Tibial artery (tissue), 4 donors: ENCODE measurements at regions not wholly inside any gene's neighbourhood (a gene's known extent, or its start where the extent isn't known, plus 50 kb on each side); places are given as distances from the start of the nearest gene placed in this dataset.

Experiments used
- DNase-seq, 2 donors: peaks; one replicate each; pipeline ENCODE4 v3.0.0-alpha.2; 2019
- H3K27ac ChIP-seq, 2 donors: fragments of 200-600 bp; sonication (generic) in 1 of 2; 1 replicate in 1 of 2; 2 replicates in 1 of 2; pipeline ENCODE4 v1.5.1; 2018 to 2019; ENCODE audit warnings: mild to moderate bottlenecking in 1 of 2
- H3K27me3 ChIP-seq, 2 donors: fragments of 200-600 bp; sonication (generic) in 1 of 2; one replicate each; pipeline versions ENCODE4 v1.5.1 to v1.6.0; 2016 to 2019
- H3K36me3 ChIP-seq, 3 donors: fragments of 200-600 bp; sonication (generic) in 2 of 3; one replicate each; pipeline ENCODE4 v1.5.1; 2016 to 2019; ENCODE audit warnings: mild to moderate bottlenecking in 2 of 3
- H3K4me1 ChIP-seq, 4 donors: fragments of 200-600 bp; sonication (generic) in 2 of 4; 1 replicate in 3 of 4; 2 replicates in 1 of 4; pipeline ENCODE4 v1.5.1; 2016 to 2019
- H3K4me3 ChIP-seq, 2 donors: fragments of 200-600 bp; sonication (generic) in 1 of 2; 1 replicate in 1 of 2; 2 replicates in 1 of 2; pipeline ENCODE4 v1.5.1; 2018 to 2019; ENCODE audit warnings: mild to moderate bottlenecking in 2 of 2
- H3K9me3 ChIP-seq, 3 donors: fragments of 200-600 bp; sonication (generic) in 1 of 3; one replicate each; pipeline ENCODE4 v1.5.1; 2016 to 2019
- intact Hi-C: fragments of 100-400 bp; cut with DNase I; formaldehyde crosslinking; loops from one replicate; pipeline ENCODE4 v1.15.0; 2023; ENCODE audit warnings: low total_unique reads
- TF ChIP-seq, protein P1 (sequence below), 2 experiments: fragments of 200-600 bp in 1 of 2; fragments of 450-650 bp in 1 of 2; IDR thresholded peaks; one replicate each; pipeline ENCODE4 v1.5.1; 2017 to 2019; ENCODE audit warnings: antibody characterized with exemption in 2 of 2, mild to moderate bottlenecking in 1 of 2, moderate library complexity in 1 of 2

DNA sequence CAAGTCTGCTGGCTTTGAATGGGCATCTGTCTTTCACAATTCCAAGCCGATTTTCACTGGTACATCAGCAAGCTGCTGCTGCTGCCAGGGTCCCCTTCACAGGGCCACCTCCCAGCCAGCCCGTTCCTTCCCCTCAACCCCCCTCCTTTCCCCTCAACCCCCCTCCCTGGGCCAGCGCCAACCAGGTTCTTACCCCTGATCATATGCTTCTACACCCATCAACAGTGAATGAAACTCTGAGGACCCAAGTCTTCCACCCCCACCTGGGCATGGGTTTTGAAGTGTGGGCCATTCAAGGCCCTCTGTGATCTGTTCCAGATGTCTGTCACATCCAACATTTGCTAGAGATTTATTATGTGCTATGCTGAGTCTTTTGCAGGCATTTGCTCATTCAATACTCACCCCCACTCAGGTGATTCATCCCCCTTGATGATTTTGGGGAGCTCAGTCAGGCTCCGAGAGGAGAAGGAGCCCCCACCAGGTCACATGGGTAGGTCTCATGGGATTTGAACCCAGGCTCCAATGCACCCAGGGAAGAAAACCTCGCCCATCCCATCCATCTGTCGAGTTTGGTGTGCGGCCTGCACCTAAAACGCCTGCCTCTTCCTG is 52.7 kb upstream of the FOXK1 start:
- H3K4me3 ChIP-seq: no peak overlapping the region
- intact Hi-C loops: no loop called here
- TF ChIP-seq, protein P1, sequence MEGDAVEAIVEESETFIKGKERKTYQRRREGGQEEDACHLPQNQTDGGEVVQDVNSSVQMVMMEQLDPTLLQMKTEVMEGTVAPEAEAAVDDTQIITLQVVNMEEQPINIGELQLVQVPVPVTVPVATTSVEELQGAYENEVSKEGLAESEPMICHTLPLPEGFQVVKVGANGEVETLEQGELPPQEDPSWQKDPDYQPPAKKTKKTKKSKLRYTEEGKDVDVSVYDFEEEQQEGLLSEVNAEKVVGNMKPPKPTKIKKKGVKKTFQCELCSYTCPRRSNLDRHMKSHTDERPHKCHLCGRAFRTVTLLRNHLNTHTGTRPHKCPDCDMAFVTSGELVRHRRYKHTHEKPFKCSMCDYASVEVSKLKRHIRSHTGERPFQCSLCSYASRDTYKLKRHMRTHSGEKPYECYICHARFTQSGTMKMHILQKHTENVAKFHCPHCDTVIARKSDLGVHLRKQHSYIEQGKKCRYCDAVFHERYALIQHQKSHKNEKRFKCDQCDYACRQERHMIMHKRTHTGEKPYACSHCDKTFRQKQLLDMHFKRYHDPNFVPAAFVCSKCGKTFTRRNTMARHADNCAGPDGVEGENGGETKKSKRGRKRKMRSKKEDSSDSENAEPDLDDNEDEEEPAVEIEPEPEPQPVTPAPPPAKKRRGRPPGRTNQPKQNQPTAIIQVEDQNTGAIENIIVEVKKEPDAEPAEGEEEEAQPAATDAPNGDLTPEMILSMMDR (IDR thresholded peaks at IDR 0.05): no peak
- no peak overlapping the region for H3K27ac ChIP-seq
- H3K36me3 ChIP-seq: no peaks in the 10 kb centered on the region
- no peaks in the 10 kb centered on the region for H3K27me3 ChIP-seq
- no peak for DNase-seq
- H3K4me1 ChIP-seq: peaks cover 0 to 13% (median 8%) of the 10 kb centered on the region in 4 donors
- H3K9me3 ChIP-seq: no peaks in the 10 kb centered on the region

DNA sequence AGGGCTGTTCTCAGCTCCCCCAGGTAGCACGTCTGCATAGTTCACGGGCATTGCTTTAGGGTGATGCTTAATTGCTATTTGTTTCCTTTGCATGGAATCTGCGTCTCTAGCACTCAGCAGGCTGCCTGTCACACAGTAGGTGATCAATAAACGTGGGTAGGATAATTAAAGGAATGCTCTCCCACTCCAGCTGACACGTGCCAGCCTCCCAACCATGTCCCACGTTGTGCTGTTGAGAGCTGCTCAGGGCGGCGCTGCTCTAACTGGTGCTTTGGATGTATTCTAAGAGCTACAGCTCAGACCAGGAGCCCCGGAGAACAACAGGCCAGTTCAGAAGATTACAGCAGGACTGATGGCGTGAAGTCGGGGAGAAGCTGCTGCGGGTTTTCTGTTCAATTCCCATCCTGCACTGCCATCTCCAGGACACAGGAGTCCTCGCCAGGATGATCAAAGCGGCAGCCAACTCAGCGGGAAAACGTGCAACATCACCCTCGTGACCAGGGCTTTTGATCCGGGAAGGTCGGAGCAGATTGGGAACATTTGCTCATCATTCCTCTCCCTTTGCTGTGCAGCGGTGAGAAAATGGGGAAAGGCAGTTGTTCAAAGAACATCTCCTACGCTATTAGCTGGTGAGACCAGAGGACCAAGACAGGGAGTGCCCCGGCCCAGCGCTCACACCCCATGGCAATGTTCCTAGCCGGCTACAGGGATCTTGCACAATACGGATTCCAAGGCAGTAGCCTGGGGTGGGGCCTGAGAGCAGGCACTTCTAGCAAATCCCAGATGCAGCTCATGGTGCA is 50.5 kb upstream of the FOXK1 start:
- Histone ChIP-seq H3K36me3 (no peaks in the 10 kb centered on the region), H3K9me3 (no peaks in the 10 kb centered on the region), H3K4me3 (peak overlapping the region; percentile 33 to 52), H3K4me1 (peaks cover 0 to 13% (median 8%) of the 10 kb centered on the region in 4 donors), H3K27ac (peak overlapping the region; percentile 47 to 63), H3K27me3 (no peaks in the 10 kb centered on the region)
- intact Hi-C loops: no loop called here
- TF ChIP-seq, protein P1 (IDR thresholded peaks at IDR 0.05): peak; percentile 64 to 87
- peak; percentile 91 to 95 for DNase-seq
